ENCODE measurements at regions not wholly inside any gene's neighbourhood (a gene's known extent, or its start where the extent isn't known, plus 50 kb on each side); places are given as distances from the start of the nearest gene placed in this dataset.

DNA sequence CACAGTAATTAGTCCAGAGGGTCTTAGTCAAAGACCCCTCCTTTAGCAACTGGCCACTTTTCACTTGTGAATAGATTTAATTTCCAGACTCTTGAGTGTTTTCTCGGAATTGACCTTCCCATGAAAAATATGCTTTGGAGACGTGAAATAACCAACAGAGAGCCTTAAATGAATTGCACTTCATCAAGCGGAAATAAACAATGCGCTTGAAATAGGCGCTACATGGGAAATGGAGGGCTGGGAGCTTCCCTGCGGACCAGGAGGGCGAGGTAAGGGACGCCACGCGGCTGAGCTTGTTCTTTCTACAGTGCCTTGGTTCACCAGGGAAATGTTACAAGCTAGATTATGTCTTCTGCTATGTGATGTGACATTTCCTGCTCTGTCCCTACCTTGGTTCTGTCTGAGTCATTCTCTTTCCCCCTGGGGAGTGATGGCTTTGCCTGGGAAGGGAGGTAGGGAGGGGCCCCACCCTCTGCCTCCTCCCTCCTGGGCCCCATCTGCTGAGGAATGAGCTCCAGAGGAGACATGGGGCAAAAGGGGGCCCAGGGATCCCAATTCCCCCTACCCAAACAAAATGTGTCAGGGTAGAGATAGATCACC lies 619.3 kb downstream of the PTPRU start:
- peaks cover 2% of the 10 kb centered on the region; the same call in 1 of the 2 replicates for H3K9me3 ChIP-seq (ENCODE audit: insufficient read depth, low read depth, low read length)
- 0 out of 2 replicates have a peak, but pooled peaks cover 4% of the 10 kb centered on the region for H3K4me1 ChIP-seq (ENCODE audit: insufficient read depth, low read length)
- no peak overlapping the region for H3K9ac ChIP-seq (ENCODE audit: low read depth, low read length)
- no peak overlapping the region for H3K27ac ChIP-seq (ENCODE audit: low read length)
- H3K4me3 ChIP-seq (ENCODE audit: low read length), result no peak overlapping the region
- no peaks in the 10 kb centered on the region for H3K36me3 ChIP-seq (ENCODE audit: insufficient read depth, low read depth, low read length)
- no peaks in the 10 kb centered on the region; the same call in 1 of the 2 replicates for H3K27me3 ChIP-seq (ENCODE audit: insufficient read depth, low read length)

DNA sequence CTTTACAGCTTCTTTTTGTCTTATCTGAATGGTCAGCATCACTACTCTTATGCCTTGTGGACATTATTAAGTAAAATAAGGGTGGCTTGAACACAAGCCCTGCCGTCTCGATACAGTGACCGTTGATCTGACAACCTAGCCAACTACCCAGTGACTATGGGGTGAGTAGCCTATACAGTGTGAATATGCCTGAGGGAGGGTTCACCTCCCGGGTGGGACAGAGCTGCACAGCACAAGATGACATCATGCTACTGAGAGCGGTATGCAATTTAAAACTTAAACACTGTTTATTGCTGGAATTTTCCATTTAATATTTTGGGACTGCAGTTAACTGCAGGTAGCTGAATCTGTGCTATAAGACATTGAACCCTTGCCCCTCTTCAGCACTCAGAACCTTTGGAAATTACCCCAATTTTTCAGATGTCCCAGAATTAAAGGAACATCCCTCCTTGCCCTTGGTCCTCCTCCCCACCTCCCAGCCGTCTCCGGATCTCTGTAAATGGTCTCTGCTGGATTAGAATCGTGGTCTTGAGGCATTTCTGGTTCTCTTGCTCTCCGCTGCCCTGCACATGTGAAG lies 618.5 kb downstream of the PTPRU start:
- Histone ChIP-seq H3K4me1 (ENCODE audit: insufficient read depth, low read length) (0 out of 2 replicates have a peak, but pooled peaks cover 4% of the 10 kb centered on the region), H3K4me3 (ENCODE audit: low read length) (no peak overlapping the region), H3K27ac (ENCODE audit: low read length) (no peak overlapping the region), H3K27me3 (ENCODE audit: insufficient read depth, low read length) (no peaks in the 10 kb centered on the region; the same call in 1 of the 2 replicates), H3K36me3 (ENCODE audit: insufficient read depth, low read depth, low read length) (no peaks in the 10 kb centered on the region), H3K9ac (ENCODE audit: low read depth, low read length) (no peak overlapping the region), H3K9me3 (ENCODE audit: insufficient read depth, low read depth, low read length) (no peaks in the 10 kb centered on the region)

DNA sequence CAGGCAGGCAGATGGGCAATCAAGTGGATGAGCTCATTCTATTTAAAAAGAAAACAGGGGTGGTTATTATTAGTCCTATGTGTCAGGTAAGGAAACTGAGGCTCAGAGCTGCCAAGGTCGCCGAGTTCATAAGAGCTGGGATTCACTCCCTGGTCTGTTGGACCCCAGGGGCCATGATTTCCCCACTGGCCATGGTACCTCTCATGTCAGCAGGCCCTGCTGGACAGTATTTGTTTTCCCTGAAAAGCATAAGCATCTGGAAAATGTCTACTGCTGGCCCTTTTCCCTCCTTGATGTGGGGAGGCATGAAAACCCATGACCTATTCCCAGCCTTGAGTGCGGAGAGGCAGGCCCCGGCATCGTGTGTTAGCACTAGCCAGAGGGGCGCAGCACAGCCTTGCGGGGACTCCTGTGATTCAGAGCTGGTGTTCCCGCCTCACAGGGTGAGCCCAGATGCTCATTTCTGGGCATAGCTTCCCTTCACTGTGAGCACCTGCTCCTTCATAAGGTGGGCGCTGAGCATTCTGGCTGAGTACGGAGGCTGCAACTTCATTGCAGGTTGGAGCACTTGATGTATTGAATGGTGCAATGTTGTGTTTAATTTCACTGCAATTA lies 617.5 kb downstream of the PTPRU start:
- Histone ChIP-seq H3K4me3 (ENCODE audit: low read length) (no peak overlapping the region), H3K9me3 (ENCODE audit: insufficient read depth, low read depth, low read length) (no peaks in the 10 kb centered on the region), H3K9ac (ENCODE audit: low read depth, low read length) (no peak overlapping the region), H3K4me1 (ENCODE audit: insufficient read depth, low read length) (0 out of 2 replicates have a peak, but pooled peaks cover 4% of the 10 kb centered on the region), H3K27ac (ENCODE audit: low read length) (no peak overlapping the region), H3K36me3 (ENCODE audit: insufficient read depth, low read depth, low read length) (no peaks in the 10 kb centered on the region), H3K27me3 (ENCODE audit: insufficient read depth, low read length) (no peaks in the 10 kb centered on the region; the same call in 1 of the 2 replicates)

DNA sequence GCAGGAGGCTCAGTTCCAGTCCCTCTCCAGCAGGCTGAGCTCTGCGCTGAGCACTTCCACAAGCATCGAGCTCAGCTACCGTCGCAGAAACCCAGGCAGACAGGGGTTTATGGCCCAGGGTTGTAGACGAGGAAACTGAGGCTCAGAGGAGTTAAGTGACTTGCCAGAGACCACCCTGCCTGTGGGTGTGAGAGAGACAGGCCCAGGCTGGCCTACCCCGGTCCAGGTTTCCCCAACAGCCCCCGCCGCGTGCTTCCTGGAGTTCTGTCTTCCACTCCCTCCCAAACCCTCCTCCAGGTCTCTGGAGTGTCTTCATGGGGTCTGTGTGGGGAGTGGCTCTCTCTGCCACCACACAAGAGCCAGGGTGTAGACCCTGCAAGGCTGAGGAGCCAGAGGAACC lies 615.9 kb downstream of the PTPRU start:
- no peak overlapping the region for H3K27ac ChIP-seq (ENCODE audit: low read length)
- no peak overlapping the region for H3K9ac ChIP-seq (ENCODE audit: low read depth, low read length)
- no peak overlapping the region for H3K4me3 ChIP-seq (ENCODE audit: low read length)
- no peaks in the 10 kb centered on the region for H3K9me3 ChIP-seq (ENCODE audit: insufficient read depth, low read depth, low read length)
- no peaks in the 10 kb centered on the region for H3K36me3 ChIP-seq (ENCODE audit: insufficient read depth, low read depth, low read length)
- no peaks in the 10 kb centered on the region; the same call in 1 of the 2 replicates for H3K27me3 ChIP-seq (ENCODE audit: insufficient read depth, low read length)
- H3K4me1 ChIP-seq (ENCODE audit: insufficient read depth, low read length), result 0 out of 2 replicates have a peak, but pooled peaks cover 4% of the 10 kb centered on the region

DNA sequence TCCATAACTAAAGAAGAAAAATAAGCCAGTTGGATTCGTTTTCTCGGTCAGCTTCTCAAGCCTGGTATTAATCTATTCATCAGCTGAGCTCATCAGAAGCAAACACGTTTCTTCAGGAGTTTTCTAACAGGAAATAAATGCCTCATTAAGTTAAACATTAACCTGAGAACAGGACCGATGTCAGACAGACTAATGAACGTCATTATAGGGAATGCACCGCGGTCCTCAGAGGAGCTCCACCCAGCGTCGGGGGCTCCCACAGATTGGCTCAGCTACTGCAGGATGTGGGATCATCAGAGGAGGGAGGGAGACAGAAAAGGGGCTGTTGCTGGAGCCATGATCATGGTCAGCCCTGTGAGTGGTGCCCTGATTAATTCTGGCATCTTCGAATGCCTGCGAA lies 615.4 kb downstream of the PTPRU start:
- Histone ChIP-seq H3K9ac (ENCODE audit: low read depth, low read length) (no peak overlapping the region), H3K36me3 (ENCODE audit: insufficient read depth, low read depth, low read length) (no peaks in the 10 kb centered on the region), H3K9me3 (ENCODE audit: insufficient read depth, low read depth, low read length) (no peaks in the 10 kb centered on the region), H3K27me3 (ENCODE audit: insufficient read depth, low read length) (no peaks in the 10 kb centered on the region; the same call in 1 of the 2 replicates), H3K4me1 (ENCODE audit: insufficient read depth, low read length) (0 out of 2 replicates have a peak, but pooled peaks cover 4% of the 10 kb centered on the region), H3K4me3 (ENCODE audit: low read length) (no peak overlapping the region), H3K27ac (ENCODE audit: low read length) (no peak overlapping the region)

DNA sequence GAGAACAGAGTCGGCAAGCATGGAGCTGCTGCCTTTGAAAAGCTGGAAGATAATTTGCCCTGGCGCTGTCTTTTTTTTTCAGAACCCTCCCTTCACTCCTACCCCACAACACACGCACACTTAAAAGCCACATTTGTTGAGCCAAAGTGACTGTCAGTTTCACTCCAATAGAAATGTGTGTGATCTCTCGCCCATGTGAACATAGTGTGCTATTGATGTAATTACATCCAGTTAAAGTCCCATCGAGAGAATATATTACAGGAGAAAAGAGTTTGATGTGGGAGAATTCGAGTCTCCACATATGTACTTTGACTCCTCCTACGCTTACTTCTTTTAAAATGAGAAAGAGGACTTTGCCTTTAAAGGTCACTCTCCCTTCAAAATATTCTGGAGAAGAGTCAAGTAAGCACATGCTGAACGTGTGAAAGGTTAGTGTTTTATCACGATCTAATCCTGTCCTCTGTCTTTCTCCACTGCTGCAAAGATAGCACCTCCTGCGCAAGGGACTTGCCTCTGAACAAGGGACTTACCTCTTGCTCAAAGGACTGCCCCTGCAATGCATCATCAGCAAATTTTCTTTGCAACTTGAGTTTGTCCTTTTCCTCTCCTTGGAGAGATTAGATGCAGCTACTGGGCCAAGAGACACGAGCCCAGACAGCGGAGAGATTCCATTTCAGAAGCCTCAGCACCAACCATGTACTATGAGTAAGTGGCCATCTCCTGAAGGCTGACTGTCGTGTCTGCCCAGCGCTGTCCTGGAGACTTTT lies 613.9 kb downstream of the PTPRU start:
- H3K4me1 ChIP-seq (ENCODE audit: insufficient read depth, low read length), result no peaks in the 10 kb centered on the region
- no peaks in the 10 kb centered on the region for H3K36me3 ChIP-seq (ENCODE audit: insufficient read depth, low read depth, low read length)
- no peaks in the 10 kb centered on the region for H3K9me3 ChIP-seq (ENCODE audit: insufficient read depth, low read depth, low read length)
- no peak overlapping the region for H3K4me3 ChIP-seq (ENCODE audit: low read length)
- no peak overlapping the region for H3K9ac ChIP-seq (ENCODE audit: low read depth, low read length)
- no peaks in the 10 kb centered on the region; the same call in 1 of the 2 replicates for H3K27me3 ChIP-seq (ENCODE audit: insufficient read depth, low read length)
- H3K27ac ChIP-seq (ENCODE audit: low read length), result no peak overlapping the region

DNA sequence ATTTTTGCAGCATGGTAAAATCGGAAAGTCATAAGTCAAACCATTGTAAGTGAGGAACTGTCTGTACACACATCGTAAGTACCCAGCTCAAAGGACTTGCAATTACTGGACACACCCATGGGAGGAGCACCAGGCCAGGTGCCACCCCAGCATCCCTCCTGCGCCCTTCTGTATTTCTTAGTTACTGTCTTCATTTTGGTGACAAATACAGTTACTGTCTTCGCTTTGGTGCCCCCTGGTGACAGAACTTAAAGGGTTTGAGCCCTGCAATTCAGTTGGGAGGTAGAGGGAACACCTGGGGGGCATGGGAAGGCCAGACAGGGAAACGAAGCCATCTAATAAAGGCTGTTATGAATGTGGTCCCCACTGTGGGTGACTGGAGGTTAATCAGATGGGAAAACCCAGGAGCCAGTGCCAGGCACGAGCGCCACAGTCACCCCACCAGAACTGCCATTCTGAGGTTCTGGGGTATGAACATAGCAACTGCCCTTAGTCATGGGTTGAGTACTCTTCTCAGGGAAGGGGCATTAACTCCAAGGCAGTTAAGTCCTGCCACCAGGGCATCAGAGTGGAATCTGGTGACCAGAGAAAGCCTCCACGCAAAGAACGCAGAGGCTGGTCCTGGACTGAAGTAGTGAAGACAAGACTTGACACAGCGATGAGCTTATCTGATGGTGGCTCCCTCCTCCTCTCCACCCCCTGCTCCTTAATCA lies 612.9 kb downstream of the PTPRU start:
- Histone ChIP-seq H3K36me3 (ENCODE audit: insufficient read depth, low read depth, low read length) (no peaks in the 10 kb centered on the region), H3K27ac (ENCODE audit: low read length) (no peak overlapping the region), H3K9me3 (ENCODE audit: insufficient read depth, low read depth, low read length) (no peaks in the 10 kb centered on the region), H3K9ac (ENCODE audit: low read depth, low read length) (no peak overlapping the region), H3K27me3 (ENCODE audit: insufficient read depth, low read length) (no peaks in the 10 kb centered on the region; the same call in 1 of the 2 replicates), H3K4me1 (ENCODE audit: insufficient read depth, low read length) (no peaks in the 10 kb centered on the region), H3K4me3 (ENCODE audit: low read length) (no peak overlapping the region)

DNA sequence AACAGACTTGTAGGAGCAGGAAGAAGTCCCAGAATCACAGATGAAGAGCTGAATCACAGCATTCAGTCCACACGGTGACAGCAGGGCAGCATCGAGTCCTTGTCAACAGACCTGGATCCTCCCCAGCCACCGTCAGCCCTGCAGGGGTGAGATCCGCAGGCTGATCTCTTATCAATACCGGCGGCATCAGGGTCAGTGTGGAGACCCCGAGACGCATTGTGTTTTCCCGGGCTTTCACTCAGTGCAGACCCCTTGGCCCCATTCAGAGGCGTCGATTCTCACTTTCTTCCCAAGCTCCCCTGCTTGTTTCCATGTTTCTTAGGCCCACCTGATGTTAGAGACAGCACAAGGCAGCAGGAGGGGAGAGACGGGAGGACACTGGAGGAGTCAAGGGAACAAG lies 609.6 kb downstream of the PTPRU start:
- H3K36me3 ChIP-seq (ENCODE audit: insufficient read depth, low read depth, low read length), result no peaks in the 10 kb centered on the region
- H3K27me3 ChIP-seq (ENCODE audit: insufficient read depth, low read length), result no peaks in the 10 kb centered on the region
- H3K4me3 ChIP-seq (ENCODE audit: low read length), result no peak overlapping the region
- no peak overlapping the region for H3K27ac ChIP-seq (ENCODE audit: low read length)
- H3K9me3 ChIP-seq (ENCODE audit: insufficient read depth, low read depth, low read length), result peaks cover 16% of the 10 kb centered on the region
- no peak overlapping the region for H3K9ac ChIP-seq (ENCODE audit: low read depth, low read length)
- H3K4me1 ChIP-seq (ENCODE audit: insufficient read depth, low read length), result no peaks in the 10 kb centered on the region

DNA sequence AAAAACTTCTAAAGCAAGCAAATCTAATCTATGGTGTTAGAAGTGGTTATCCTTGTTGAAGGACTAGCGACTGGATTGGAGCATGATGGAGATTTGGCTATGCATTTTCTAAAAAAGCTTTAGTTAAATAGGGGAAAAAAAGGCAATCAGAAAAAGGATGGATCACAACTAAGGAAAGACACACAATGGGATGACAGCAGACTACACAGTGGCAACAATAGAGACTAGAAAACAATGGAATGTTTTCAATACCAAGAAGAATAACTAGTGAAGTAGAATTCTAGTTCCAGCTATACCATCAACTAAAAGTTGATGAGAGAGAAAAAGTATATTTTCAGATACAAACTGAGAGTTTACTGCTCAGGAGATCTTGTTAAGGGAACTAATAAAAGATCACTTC lies 605.8 kb downstream of the PTPRU start:
- Histone ChIP-seq H3K9me3 (ENCODE audit: insufficient read depth, low read depth, low read length) (peaks cover 16% of the 10 kb centered on the region), H3K4me1 (ENCODE audit: insufficient read depth, low read length) (no peaks in the 10 kb centered on the region; the same call in 1 of the 2 replicates), H3K36me3 (ENCODE audit: insufficient read depth, low read depth, low read length) (no peaks in the 10 kb centered on the region), H3K27me3 (ENCODE audit: insufficient read depth, low read length) (no peaks in the 10 kb centered on the region), H3K9ac (ENCODE audit: low read depth, low read length) (no peak overlapping the region), H3K4me3 (ENCODE audit: low read length) (no peak overlapping the region), H3K27ac (ENCODE audit: low read length) (no peak overlapping the region)

DNA sequence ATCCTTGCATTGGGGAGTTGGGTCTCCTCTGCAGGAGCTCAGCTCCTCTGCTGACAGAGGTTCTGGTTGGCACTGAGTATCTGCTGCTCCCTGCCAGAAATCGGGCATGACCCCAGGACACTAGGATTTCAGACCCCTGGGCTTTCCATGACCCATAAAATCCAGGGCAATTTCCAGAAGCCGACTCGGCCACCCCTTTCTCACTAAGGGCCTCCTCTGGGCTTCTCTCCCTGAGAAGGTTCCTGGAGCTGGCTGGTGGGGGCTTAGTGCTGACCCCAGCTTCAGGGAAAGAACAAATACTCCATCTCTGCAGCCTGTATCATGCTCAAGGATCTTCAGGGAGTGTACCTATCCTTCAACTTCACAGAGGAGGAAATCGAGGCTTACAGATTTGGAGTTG lies 603.4 kb downstream of the PTPRU start:
- Histone ChIP-seq H3K4me1 (ENCODE audit: insufficient read depth, low read length) (no peaks in the 10 kb centered on the region; the same call in 1 of the 2 replicates), H3K9ac (ENCODE audit: low read depth, low read length) (no peak overlapping the region), H3K27me3 (ENCODE audit: insufficient read depth, low read length) (no peaks in the 10 kb centered on the region), H3K36me3 (ENCODE audit: insufficient read depth, low read depth, low read length) (no peaks in the 10 kb centered on the region), H3K27ac (ENCODE audit: low read length) (no peak overlapping the region), H3K4me3 (ENCODE audit: low read length) (no peak overlapping the region), H3K9me3 (ENCODE audit: insufficient read depth, low read depth, low read length) (peaks cover 16% of the 10 kb centered on the region)

DNA sequence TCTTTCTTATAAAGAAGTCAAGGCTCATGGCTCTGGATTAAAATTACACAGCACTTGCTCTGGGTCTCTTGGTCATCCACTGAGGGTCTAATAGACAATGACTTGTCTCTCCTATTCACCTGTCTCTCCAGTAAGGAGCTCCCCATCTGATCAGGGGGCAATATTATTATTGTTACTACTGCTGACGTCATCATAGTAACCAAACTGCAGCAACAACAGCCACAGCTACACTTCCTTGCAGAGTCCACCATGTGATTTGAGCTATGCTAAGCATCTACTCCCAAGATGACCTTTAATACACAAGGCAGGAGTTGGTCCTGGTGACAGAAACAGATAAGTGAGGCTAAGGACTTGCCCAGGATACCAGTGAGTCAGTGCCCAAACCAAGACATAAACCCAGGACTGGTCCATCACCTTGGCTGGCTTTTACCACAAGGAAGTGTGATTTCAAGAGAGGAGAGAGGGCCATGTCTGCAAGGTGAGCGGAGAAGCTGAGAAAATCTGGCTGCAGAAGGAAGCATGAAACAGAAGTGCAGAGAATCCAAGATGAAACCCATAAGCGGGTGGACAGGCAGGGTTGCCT lies 602.5 kb downstream of the PTPRU start:
- no peaks in the 10 kb centered on the region; the same call in 1 of the 2 replicates for H3K4me1 ChIP-seq (ENCODE audit: insufficient read depth, low read length)

More for the DNA sequence above, 602.5 kb downstream of the PTPRU start:
- Histone ChIP-seq H3K36me3 (ENCODE audit: insufficient read depth, low read depth, low read length) (no peaks in the 10 kb centered on the region), H3K27ac (ENCODE audit: low read length) (no peak overlapping the region), H3K4me3 (ENCODE audit: low read length) (no peak overlapping the region), H3K27me3 (ENCODE audit: insufficient read depth, low read length) (no peaks in the 10 kb centered on the region), H3K9me3 (ENCODE audit: insufficient read depth, low read depth, low read length) (peaks cover 16% of the 10 kb centered on the region), H3K9ac (ENCODE audit: low read depth, low read length) (no peak overlapping the region)
